MCF 10A (cell line): ENCODE measurements at regions not wholly inside any gene's neighbourhood (a gene's known extent, or its start where the extent isn't known, plus 50 kb on each side); places are given as distances from the start of the nearest gene placed in this dataset.
A peak's percentile ranks its signal among the peaks of the same experiment; 100 is the strongest.

Experiments used
- BruUV-seq: library from RNA; stranded (reverse); fragments of 400-500 nt; replicated peaks from 2 replicates; lab custom pipeline; 2021; lab: Mats Ljungman, UMichigan
- CTCF ChIA-PET: fragments of 300-600 bp; sonication (Branson Sonifier 250); formaldehyde crosslinking; extraction: SDS; loops from one replicate; lab custom pipeline; 2021; ENCODE audit warnings: antibody characterized with exemption, inconsistent platforms; lab: Yijun Ruan, JAX
- POLR2A ChIA-PET: fragments of 300-600, 350-650 bp; sonication (Branson Sonifier 250); formaldehyde crosslinking; extraction: SDS; loops from one replicate; lab custom pipeline; 2020; ENCODE audit warnings: antibody characterized with exemption, inconsistent platforms; lab: Yijun Ruan, JAX
- DNase-seq: peaks from one replicate; pipeline ENCODE4 v3.0.0-alpha.2; 2018; ENCODE audit not compliant: unreplicated experiment
- H3K27ac Mint-ChIP-seq: one replicate; pipeline ENCODE4 v1.8.0; 2022; ENCODE audit warnings: mild to moderate bottlenecking, low read depth, mixed read lengths; ENCODE audit not compliant: unreplicated experiment
- H3K27me3 Mint-ChIP-seq: one replicate; pipeline ENCODE4 v1.8.0; 2022; ENCODE audit warnings: mixed read lengths; ENCODE audit not compliant: insufficient read depth, unreplicated experiment
- H3K36me3 Mint-ChIP-seq: one replicate; pipeline ENCODE4 v1.8.0; 2022; ENCODE audit warnings: mild to moderate bottlenecking, moderate library complexity, mixed read lengths; ENCODE audit not compliant: insufficient read depth, unreplicated experiment
- H3K4me1 Mint-ChIP-seq: one replicate; pipeline ENCODE4 v1.8.0; 2022; ENCODE audit warnings: mixed read lengths; ENCODE audit not compliant: insufficient read depth, unreplicated experiment
- H3K4me3 Mint-ChIP-seq: one replicate; pipeline ENCODE4 v1.8.0; 2022; ENCODE audit warnings: mild to moderate bottlenecking, moderate library complexity, mixed read lengths; ENCODE audit not compliant: unreplicated experiment
- H3K9me3 Mint-ChIP-seq: one replicate; pipeline ENCODE4 v1.8.0; 2022; ENCODE audit warnings: mixed read lengths; ENCODE audit not compliant: unreplicated experiment
- CTCF ChIP-seq: fragments of 200-600 bp; IDR thresholded peaks from one replicate; pipeline ENCODE4 v1.8.0; 2022; ENCODE audit warnings: antibody characterized with exemption, mild to moderate bottlenecking; ENCODE audit not compliant: unreplicated experiment
- intact Hi-C: fragments of 100-400 bp; cut with micrococcal nuclease; formaldehyde crosslinking; loops from 2 replicates; pipeline ENCODE4 v1.14.1; 2022

- H3K27ac Mint-ChIP-seq: no peak overlapping the region
- no peak for TF ChIP-seq CTCF
- no peak overlapping the region for H3K4me3 Mint-ChIP-seq
- no peaks in the 10 kb centered on the region for H3K36me3 Mint-ChIP-seq
- no peaks in the 10 kb centered on the region for H3K27me3 Mint-ChIP-seq
- H3K4me1 Mint-ChIP-seq: no peaks in the 10 kb centered on the region
- intact Hi-C loops: no loop called here
- ChIA-PET CTCF (interaction anchor here (0.7 kb wide), 1 partner anchor 662 kb away, joined by 3 read pairs; no protein-coding TSS in a partner anchor), POLR2A (interaction anchor here (0.9 kb wide), 1 partner anchor 85 kb away, joined by 3 read pairs; no protein-coding TSS in a partner anchor)
- no peaks in the 10 kb centered on the region for H3K9me3 Mint-ChIP-seq
- BruUV-seq: no TSS peak
- peak; percentile 9 for DNase-seq
Measured at GRCh38 chr4:165715989-165716388, 157.0 kb upstream of the TLL1 start.

GRCh38 chr4:165716472-165716871 lies 156.6 kb upstream of the TLL1 start:
- POLR2A ChIA-PET: interaction anchor here (1.1 kb wide), 1 partner anchor 33 kb away, joined by 3 read pairs; no protein-coding TSS in a partner anchor
- H3K27me3 Mint-ChIP-seq: no peaks in the 10 kb centered on the region
- no peaks in the 10 kb centered on the region for H3K9me3 Mint-ChIP-seq
- no peak overlapping the region for H3K27ac Mint-ChIP-seq
- no peak for TF ChIP-seq CTCF
- no peaks in the 10 kb centered on the region for H3K36me3 Mint-ChIP-seq
- CTCF ChIA-PET: interaction anchor here (0.7 kb wide), 1 partner anchor 661 kb away, joined by 3 read pairs; no protein-coding TSS in a partner anchor
- no TSS peak for BruUV-seq
- intact Hi-C loops: no loop called here
- no peak overlapping the region for H3K4me3 Mint-ChIP-seq
- no peaks in the 10 kb centered on the region for H3K4me1 Mint-ChIP-seq
- DNase-seq: no peak

- no peak for DNase-seq
- Mint-ChIP-seq H3K36me3 (no peaks in the 10 kb centered on the region), H3K27ac (no peak overlapping the region), H3K27me3 (no peaks in the 10 kb centered on the region), H3K9me3 (no peaks in the 10 kb centered on the region), H3K4me1 (peaks cover 9% of the 10 kb centered on the region), H3K4me3 (no peak overlapping the region)
- no peak for TF ChIP-seq CTCF
- CTCF ChIA-PET: interaction anchor here (0.7 kb wide), 1 partner anchor 188 kb away, joined by 3 read pairs; no protein-coding TSS in a partner anchor
- BruUV-seq: no TSS peak
- intact Hi-C loops: no loop called here
- POLR2A ChIA-PET: interaction anchor here (0.6 to 1.0 kb wide), 2 partner anchors 20 to 34 kb away, joined by 3 read pairs; no protein-coding TSS in a partner anchor
Measured at GRCh38 chr4:165718660-165719059, 154.4 kb upstream of the TLL1 start.

- Mint-ChIP-seq H3K27ac (no peak overlapping the region), H3K9me3 (no peaks in the 10 kb centered on the region), H3K4me3 (no peak overlapping the region), H3K4me1 (peaks cover 9% of the 10 kb centered on the region), H3K27me3 (no peaks in the 10 kb centered on the region), H3K36me3 (no peaks in the 10 kb centered on the region)
- DNase-seq: no peak
- intact Hi-C loops: no loop called here
- no TSS peak for BruUV-seq
- no peak for TF ChIP-seq CTCF
- ChIA-PET CTCF (interaction anchor here (0.7 kb wide), 1 partner anchor 89 kb away, joined by 3 read pairs; no protein-coding TSS in a partner anchor), POLR2A (interaction anchor here (0.6 to 1.1 kb wide), 3 partner anchors 12 to 608 kb away, joined by 3 read pairs; no protein-coding TSS in a partner anchor)
Measured at GRCh38 chr4:165720411-165721082, 152.5 kb upstream of the TLL1 start.
